ENCODE measurements at regions not wholly inside any gene's neighbourhood (a gene's known extent, or its start where the extent isn't known, plus 50 kb on each side); places are given as distances from the start of the nearest gene placed in this dataset.

DNA sequence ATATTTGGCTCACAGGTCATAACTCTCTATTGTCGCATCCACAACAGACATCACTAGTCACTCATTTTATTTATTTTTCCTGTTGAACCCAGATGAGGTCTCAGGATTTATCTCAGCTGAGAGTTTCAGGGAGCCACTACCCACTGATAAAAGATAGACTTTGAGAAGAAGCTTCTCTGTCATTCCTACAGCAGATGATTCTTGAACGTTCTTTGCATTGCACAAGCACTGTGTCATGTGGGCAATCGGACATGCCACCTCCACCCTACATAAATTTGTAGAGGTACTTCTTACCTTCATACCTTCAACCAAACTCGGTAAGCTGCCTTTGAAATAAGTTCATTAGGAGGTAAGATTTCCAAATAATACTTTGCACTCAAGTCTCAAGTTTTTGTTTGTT lies 627.9 kb upstream of the TBX3 start:
- DNase-seq (ENCODE audit: extremely low spot score), result no peak
- ChIA-PET POLR2A (no interaction called here), CTCF (no interaction called here)
- no peak for TF ChIP-seq ZNF384 (IDR thresholded peaks at IDR 0.05)

DNA sequence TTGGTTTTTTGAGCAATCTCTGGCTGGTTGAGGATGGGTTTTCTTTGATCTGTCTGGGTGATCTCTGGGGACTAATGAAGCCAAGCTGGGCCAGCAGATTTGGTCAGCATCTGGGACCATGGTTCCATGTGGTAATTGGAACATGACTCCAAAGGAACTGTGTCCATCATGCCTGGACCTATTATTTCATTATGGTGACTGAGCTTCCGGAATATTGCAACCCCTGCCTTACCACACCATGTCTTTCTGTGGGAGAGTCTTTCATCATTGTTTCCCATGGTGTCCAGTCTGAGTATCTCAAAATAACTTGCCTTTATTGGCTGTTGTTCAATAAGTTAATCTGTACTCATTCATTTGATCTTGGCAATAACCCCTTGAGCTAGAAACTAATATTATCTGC lies 624.9 kb upstream of the TBX3 start:
- no peak for TF ChIP-seq L3MBTL2 (conservative IDR thresholded peaks at IDR 0.05)
- TF ChIP-seq NFRKB (IDR thresholded peaks at IDR 0.05), result no peak
- no peak for TF ChIP-seq TARDBP (IDR thresholded peaks at IDR 0.05)
- TF ChIP-seq ZNF384 (IDR thresholded peaks at IDR 0.05), result no peak
- TF ChIP-seq, protein P1, sequence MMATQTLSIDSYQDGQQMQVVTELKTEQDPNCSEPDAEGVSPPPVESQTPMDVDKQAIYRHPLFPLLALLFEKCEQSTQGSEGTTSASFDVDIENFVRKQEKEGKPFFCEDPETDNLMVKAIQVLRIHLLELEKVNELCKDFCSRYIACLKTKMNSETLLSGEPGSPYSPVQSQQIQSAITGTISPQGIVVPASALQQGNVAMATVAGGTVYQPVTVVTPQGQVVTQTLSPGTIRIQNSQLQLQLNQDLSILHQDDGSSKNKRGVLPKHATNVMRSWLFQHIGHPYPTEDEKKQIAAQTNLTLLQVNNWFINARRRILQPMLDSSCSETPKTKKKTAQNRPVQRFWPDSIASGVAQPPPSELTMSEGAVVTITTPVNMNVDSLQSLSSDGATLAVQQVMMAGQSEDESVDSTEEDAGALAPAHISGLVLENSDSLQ (IDR thresholded peaks at IDR 0.05), result no peak
- TF ChIP-seq SUZ12 (IDR thresholded peaks at IDR 0.05), result no peak
- TF ChIP-seq HDGF (IDR thresholded peaks at IDR 0.05; ENCODE audit: borderline replicate concordance), result no peak
- ChIA-PET POLR2A (no interaction called here), CTCF (no interaction called here)
- no peak for DNase-seq (ENCODE audit: extremely low spot score)

DNA sequence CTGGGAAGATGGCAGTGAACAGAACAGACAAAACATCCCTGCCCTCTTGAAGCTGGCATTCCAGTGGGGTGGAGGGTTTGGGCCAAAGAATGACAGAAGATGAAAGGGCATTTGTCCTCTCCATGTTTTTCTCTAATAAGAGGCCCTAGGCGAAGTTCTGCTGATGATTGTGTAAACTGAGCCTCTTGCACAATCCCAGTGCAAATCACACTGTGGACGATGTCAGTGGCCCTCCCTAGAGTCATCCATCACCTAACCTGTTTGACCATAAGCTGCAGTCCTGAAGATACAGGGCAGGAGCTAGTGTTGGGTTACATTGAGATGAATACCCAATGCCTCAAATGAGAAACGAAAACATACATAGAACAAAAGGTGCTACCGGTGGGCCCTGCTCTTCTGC lies 622.4 kb upstream of the TBX3 start:
- DNase-seq (ENCODE audit: extremely low spot score), result no peak
- TF ChIP-seq, protein P1 (IDR thresholded peaks at IDR 0.05), result no peak
- no peak for TF ChIP-seq BHLHE40 (IDR thresholded peaks at IDR 0.05; ENCODE audit: borderline replicate concordance)
- no peak for TF ChIP-seq ELF4 (IDR thresholded peaks at IDR 0.05)
- no peak for TF ChIP-seq ZNF384 (IDR thresholded peaks at IDR 0.05)
- no peak for TF ChIP-seq LEF1 (IDR thresholded peaks at IDR 0.05; ENCODE audit: borderline replicate concordance)
- TF ChIP-seq HDGF (IDR thresholded peaks at IDR 0.05; ENCODE audit: borderline replicate concordance), result no peak
- ChIA-PET CTCF (no interaction called here), POLR2A (no interaction called here)

DNA sequence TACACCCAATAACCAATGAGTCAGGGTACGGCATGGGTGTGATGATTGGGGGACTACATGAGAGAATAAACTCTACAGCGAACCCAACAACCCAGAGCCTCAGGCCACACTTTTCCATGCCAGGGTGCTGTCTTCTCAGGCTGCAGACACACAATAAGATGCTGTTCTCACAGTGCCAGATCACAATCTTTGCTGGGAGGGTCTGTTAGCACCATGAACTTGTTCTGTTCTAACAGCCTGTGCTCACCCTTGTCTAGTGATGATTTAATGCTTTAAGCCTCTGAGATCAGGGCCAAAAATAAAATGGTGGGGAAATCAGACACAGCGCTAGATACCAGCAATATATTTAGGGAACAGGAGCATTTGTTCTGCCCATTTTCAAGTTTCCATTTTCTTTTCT lies 621.9 kb upstream of the TBX3 start:
- DNase-seq (ENCODE audit: extremely low spot score), result no peak
- TF ChIP-seq ARNT (IDR thresholded peaks at IDR 0.05) (no peak), ZNF384 (IDR thresholded peaks at IDR 0.05) (no peak), LEF1 (IDR thresholded peaks at IDR 0.05; ENCODE audit: borderline replicate concordance) (no peak), NFRKB (IDR thresholded peaks at IDR 0.05) (no peak), FOXK2 (IDR thresholded peaks at IDR 0.05) (no peak), TARDBP (IDR thresholded peaks at IDR 0.05) (no peak), L3MBTL2 (conservative IDR thresholded peaks at IDR 0.05) (no peak), SUZ12 (IDR thresholded peaks at IDR 0.05) (no peak), ELF4 (IDR thresholded peaks at IDR 0.05) (no peak), BHLHE40 (IDR thresholded peaks at IDR 0.05; ENCODE audit: borderline replicate concordance) (no peak), CTBP1 (IDR thresholded peaks at IDR 0.05; ENCODE audit: borderline replicate concordance) (no peak), FOXA1 (IDR thresholded peaks at IDR 0.05) (no peak), HDGF (IDR thresholded peaks at IDR 0.05; ENCODE audit: borderline replicate concordance) (no peak), SP1 (IDR thresholded peaks at IDR 0.05) (no peak), FOXM1 (IDR thresholded peaks at IDR 0.05; ENCODE audit: borderline replicate concordance) (no peak)
- TF ChIP-seq, protein P1 (IDR thresholded peaks at IDR 0.05), result no peak
- ChIA-PET CTCF (no interaction called here), POLR2A (no interaction called here)

DNA sequence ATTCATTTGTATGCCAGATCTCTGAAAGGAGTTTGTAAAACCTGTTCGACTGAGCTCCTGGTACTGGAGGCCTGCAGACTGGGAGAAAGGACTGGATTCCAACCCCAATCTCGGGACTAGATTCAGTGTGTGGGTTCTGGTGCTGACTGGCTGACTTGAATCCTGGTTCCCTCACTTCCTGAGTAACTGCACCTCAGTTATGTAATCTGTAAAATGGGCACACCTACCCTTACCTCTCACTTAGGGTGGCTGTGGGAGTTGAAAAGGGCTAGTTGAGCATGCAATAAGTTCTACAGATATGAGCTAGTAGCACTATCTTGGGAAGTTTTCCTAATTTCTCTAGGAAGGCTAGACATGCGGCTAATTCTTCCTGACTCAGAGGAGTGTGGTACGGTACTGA lies 621.3 kb upstream of the TBX3 start:
- CTCF ChIA-PET, result no interaction called here
- no peak for DNase-seq (ENCODE audit: extremely low spot score)
- TF ChIP-seq BHLHE40 (IDR thresholded peaks at IDR 0.05; ENCODE audit: borderline replicate concordance), result no peak
- no peak for TF ChIP-seq ARNT (IDR thresholded peaks at IDR 0.05)
- POLR2A ChIA-PET, result no interaction called here

DNA sequence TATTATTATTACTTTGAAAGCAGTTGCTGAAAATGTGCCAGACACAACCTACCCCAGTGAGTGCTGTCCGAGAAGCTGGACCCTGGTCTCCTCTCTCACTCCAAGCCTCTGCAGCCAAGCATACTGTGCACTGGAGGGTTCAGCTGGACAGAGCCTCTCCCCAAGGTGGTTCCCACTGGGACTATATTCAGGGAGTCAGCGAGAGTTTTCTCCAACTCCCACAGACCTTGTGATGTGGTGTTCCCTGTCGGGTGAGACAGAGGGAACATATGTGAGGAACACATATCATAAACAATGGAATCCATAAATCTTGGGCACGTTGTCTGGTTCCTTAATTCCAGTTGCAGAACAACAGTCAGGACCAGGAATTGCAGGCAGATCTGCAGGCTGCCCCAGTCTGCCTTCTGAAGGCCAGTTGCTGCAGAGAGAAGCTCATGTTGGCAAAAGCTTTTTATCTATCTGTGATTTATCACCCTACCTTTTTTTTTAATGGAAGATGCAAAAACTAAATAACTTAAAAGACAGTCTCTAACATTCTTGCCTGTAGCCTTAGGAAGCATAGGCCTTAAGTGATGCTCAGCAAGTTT lies 619.8 kb upstream of the TBX3 start:
- TF ChIP-seq ZNF384 (IDR thresholded peaks at IDR 0.05), result no peak
- TF ChIP-seq SUZ12 (IDR thresholded peaks at IDR 0.05), result no peak
- TF ChIP-seq TARDBP (IDR thresholded peaks at IDR 0.05), result no peak
- TF ChIP-seq FOXK2 (IDR thresholded peaks at IDR 0.05), result no peak
- no peak for TF ChIP-seq ELF4 (IDR thresholded peaks at IDR 0.05)
- TF ChIP-seq CTBP1 (IDR thresholded peaks at IDR 0.05; ENCODE audit: borderline replicate concordance), result no peak
- TF ChIP-seq HDGF (IDR thresholded peaks at IDR 0.05; ENCODE audit: borderline replicate concordance), result no peak
- TF ChIP-seq SP1 (IDR thresholded peaks at IDR 0.05), result no peak
- TF ChIP-seq NFRKB (IDR thresholded peaks at IDR 0.05), result no peak
- TF ChIP-seq ARNT (IDR thresholded peaks at IDR 0.05), result no peak
- no peak for TF ChIP-seq L3MBTL2 (conservative IDR thresholded peaks at IDR 0.05)
- no peak for TF ChIP-seq FOXA1 (IDR thresholded peaks at IDR 0.05)
- no peak for TF ChIP-seq BHLHE40 (IDR thresholded peaks at IDR 0.05; ENCODE audit: borderline replicate concordance)
- TF ChIP-seq, protein P1 (IDR thresholded peaks at IDR 0.05), result no peak
- TF ChIP-seq LEF1 (IDR thresholded peaks at IDR 0.05; ENCODE audit: borderline replicate concordance), result no peak
- POLR2A ChIA-PET, result no interaction called here
- no peak for DNase-seq (ENCODE audit: extremely low spot score)
- CTCF ChIA-PET, result no interaction called here

DNA sequence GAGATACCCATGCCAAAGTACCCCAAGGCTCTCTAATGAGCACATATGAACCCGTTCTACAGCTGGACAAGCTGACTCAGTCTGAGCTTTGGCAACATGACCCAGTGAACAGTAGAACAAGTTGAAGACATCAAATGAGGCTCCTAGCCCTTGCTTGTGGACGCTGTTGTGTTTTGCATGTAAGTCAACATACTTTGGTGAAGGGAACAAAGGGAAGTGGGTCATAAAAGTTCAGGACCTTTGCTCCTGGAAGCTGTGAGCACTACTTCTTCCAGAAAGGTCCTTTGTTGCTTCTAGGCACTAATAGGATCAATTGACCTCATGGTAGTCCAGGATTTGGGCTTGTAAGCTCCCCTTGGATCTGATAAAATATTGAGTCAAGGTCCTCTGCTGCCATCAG lies 613.5 kb upstream of the TBX3 start:
- ChIA-PET POLR2A (no interaction called here), CTCF (no interaction called here)
- no peak for DNase-seq (ENCODE audit: extremely low spot score)
- TF ChIP-seq FOXM1 (IDR thresholded peaks at IDR 0.05; ENCODE audit: borderline replicate concordance), result no peak
- no peak for TF ChIP-seq BHLHE40 (IDR thresholded peaks at IDR 0.05; ENCODE audit: borderline replicate concordance)
- TF ChIP-seq, protein P1 (IDR thresholded peaks at IDR 0.05), result no peak
- no peak for TF ChIP-seq NFRKB (IDR thresholded peaks at IDR 0.05)
- TF ChIP-seq FOXA1 (IDR thresholded peaks at IDR 0.05), result no peak
- no peak for TF ChIP-seq ELF4 (IDR thresholded peaks at IDR 0.05)
- TF ChIP-seq ARNT (IDR thresholded peaks at IDR 0.05), result no peak
- no peak for TF ChIP-seq L3MBTL2 (conservative IDR thresholded peaks at IDR 0.05)
- no peak for TF ChIP-seq CTBP1 (IDR thresholded peaks at IDR 0.05; ENCODE audit: borderline replicate concordance)
- TF ChIP-seq LEF1 (IDR thresholded peaks at IDR 0.05; ENCODE audit: borderline replicate concordance), result no peak
- no peak for TF ChIP-seq HDGF (IDR thresholded peaks at IDR 0.05; ENCODE audit: borderline replicate concordance)
- TF ChIP-seq FOXK2 (IDR thresholded peaks at IDR 0.05), result no peak
- TF ChIP-seq ZNF384 (IDR thresholded peaks at IDR 0.05), result no peak
- no peak for TF ChIP-seq SUZ12 (IDR thresholded peaks at IDR 0.05)
